ENCODE measurements at regions not wholly inside any gene's neighbourhood (a gene's known extent, or its start where the extent isn't known, plus 50 kb on each side); places are given as distances from the start of the nearest gene placed in this dataset.

GRCh38 chr15:37616215-37616614 is 318.2 kb upstream of the TMCO5A start:
- no peak for ATAC-seq
- POLR2A ChIA-PET = no interaction called here

GRCh38 chr15:37618353-37618752 is 316.1 kb upstream of the TMCO5A start:
- no peaks in the 10 kb centered on the region for H3K27me3 Mint-ChIP-seq (ENCODE audit: low read depth)
- no peaks in the 10 kb centered on the region for H3K4me1 Mint-ChIP-seq (ENCODE audit: low read depth)
- ATAC-seq = no peak
- H3K36me3 Mint-ChIP-seq (ENCODE audit: low read depth) = no peaks in the 10 kb centered on the region
- POLR2A ChIA-PET = no interaction called here
- DNase-seq = no peak
- H3K9me3 Mint-ChIP-seq (ENCODE audit: insufficient read depth) = peaks cover 8% of the 10 kb centered on the region
- H3K4me3 Mint-ChIP-seq = no peak overlapping the region
- CTCF ChIA-PET = no interaction called here
- H3K27ac Mint-ChIP-seq = no peak overlapping the region

More at GRCh38 chr15:37616215-37616614, 318.2 kb upstream of the TMCO5A start:
- H3K9me3 Mint-ChIP-seq (ENCODE audit: insufficient read depth) = peaks cover 8% of the 10 kb centered on the region
- no peaks in the 10 kb centered on the region for H3K27me3 Mint-ChIP-seq (ENCODE audit: low read depth)
- no peaks in the 10 kb centered on the region for H3K4me1 Mint-ChIP-seq (ENCODE audit: low read depth)
- CTCF ChIA-PET = no interaction called here
- no peak for DNase-seq
- no peaks in the 10 kb centered on the region for H3K36me3 Mint-ChIP-seq (ENCODE audit: low read depth)
- H3K4me3 Mint-ChIP-seq = no peak overlapping the region
- no peak overlapping the region for H3K27ac Mint-ChIP-seq

DNA sequence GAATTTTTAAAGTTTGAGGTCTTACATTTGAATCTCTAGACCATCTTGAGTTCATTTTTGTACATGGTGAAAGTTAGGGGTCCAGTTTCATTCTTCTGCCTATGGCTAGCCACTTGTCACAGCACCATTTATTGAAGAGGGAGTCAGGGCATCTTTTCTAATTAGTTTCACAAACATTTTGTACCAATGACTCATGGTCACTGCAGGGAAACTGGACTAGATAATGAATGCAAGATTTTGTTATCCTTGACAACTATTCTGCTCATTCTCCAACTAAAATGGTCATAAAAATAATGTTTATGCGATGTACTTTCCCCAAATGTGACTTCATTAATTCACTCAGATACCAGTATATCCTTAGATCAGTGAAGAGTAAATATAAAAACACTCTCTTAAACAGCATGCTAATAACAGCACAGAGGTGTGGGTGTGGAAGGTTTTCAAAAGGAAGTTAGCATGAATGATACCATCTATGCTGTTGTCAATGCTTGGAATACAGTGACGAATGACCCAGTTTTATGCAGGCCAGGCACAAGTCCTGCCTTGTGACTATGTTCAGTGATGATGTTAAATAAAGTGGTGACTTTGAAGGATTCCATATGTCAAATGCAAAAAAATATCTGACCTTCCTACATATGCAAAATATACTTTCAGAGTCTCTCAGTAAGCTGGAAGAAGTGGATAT is 314.9 kb upstream of the TMCO5A start:
- CTCF ChIA-PET = no interaction called here
- H3K4me3 Mint-ChIP-seq = no peak overlapping the region
- H3K9me3 Mint-ChIP-seq (ENCODE audit: insufficient read depth) = peaks cover 8% of the 10 kb centered on the region
- POLR2A ChIA-PET = no interaction called here
- H3K27ac Mint-ChIP-seq = no peak overlapping the region
- DNase-seq = no peak
- no peaks in the 10 kb centered on the region for H3K36me3 Mint-ChIP-seq (ENCODE audit: low read depth)
- no peaks in the 10 kb centered on the region for H3K4me1 Mint-ChIP-seq (ENCODE audit: low read depth)
- H3K27me3 Mint-ChIP-seq (ENCODE audit: low read depth) = no peaks in the 10 kb centered on the region
- no peak for ATAC-seq

- ATAC-seq (no peak), DNase-seq (no peak)
- Mint-ChIP-seq H3K36me3 (ENCODE audit: low read depth) (no peaks in the 10 kb centered on the region), H3K4me3 (no peak overlapping the region), H3K27me3 (ENCODE audit: low read depth) (no peaks in the 10 kb centered on the region), H3K4me1 (ENCODE audit: low read depth) (no peaks in the 10 kb centered on the region), H3K27ac (no peak overlapping the region), H3K9me3 (ENCODE audit: insufficient read depth) (no peaks in the 10 kb centered on the region)
- CTCF ChIA-PET = no interaction called here
- POLR2A ChIA-PET = no interaction called here
Measured at GRCh38 chr15:37625576-37625975, 308.9 kb upstream of the TMCO5A start.

GRCh38 chr15:37628507-37628906 is 305.9 kb upstream of the TMCO5A start:
- Mint-ChIP-seq H3K4me1 (ENCODE audit: low read depth) (no peaks in the 10 kb centered on the region), H3K36me3 (ENCODE audit: low read depth) (no peaks in the 10 kb centered on the region), H3K4me3 (no peak overlapping the region), H3K9me3 (ENCODE audit: insufficient read depth) (no peaks in the 10 kb centered on the region), H3K27ac (no peak overlapping the region), H3K27me3 (ENCODE audit: low read depth) (no peaks in the 10 kb centered on the region)
- DNase-seq = no peak
- no peak for ATAC-seq
- ChIA-PET POLR2A (no interaction called here), CTCF (no interaction called here)

DNA sequence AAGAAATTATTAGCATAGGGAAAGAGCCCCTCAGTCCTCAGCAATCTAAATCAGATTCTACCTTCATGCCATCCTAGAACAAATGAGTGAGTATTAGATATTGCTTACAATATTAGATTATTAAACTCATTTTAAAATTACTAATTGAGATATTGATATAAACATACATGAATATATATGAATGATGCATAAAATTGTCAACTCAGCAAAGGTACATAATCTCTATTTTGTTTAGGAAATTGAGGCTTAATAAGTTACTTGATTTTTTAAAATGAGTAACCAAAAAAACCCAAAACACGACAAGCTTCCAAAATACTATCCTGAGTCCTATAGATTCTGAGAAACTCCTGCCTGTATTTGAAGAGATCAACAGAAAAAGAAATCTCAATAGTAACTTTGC is 297.7 kb upstream of the TMCO5A start:
- Mint-ChIP-seq H3K27me3 (ENCODE audit: low read depth) (no peaks in the 10 kb centered on the region), H3K4me3 (no peak overlapping the region), H3K36me3 (ENCODE audit: low read depth) (no peaks in the 10 kb centered on the region), H3K27ac (no peak overlapping the region), H3K4me1 (ENCODE audit: low read depth) (no peaks in the 10 kb centered on the region), H3K9me3 (ENCODE audit: insufficient read depth) (no peaks in the 10 kb centered on the region)
- ATAC-seq = no peak
- CTCF ChIA-PET = no interaction called here
- DNase-seq = no peak
- POLR2A ChIA-PET = no interaction called here

GRCh38 chr15:37638116-37638515 is 296.3 kb upstream of the TMCO5A start:
- no peaks in the 10 kb centered on the region for H3K4me1 Mint-ChIP-seq (ENCODE audit: low read depth)
- CTCF ChIA-PET = no interaction called here
- DNase-seq (no peak), ATAC-seq (no peak)
- H3K4me3 Mint-ChIP-seq = no peak overlapping the region
- no peaks in the 10 kb centered on the region for H3K27me3 Mint-ChIP-seq (ENCODE audit: low read depth)
- no peak overlapping the region for H3K27ac Mint-ChIP-seq
- no peaks in the 10 kb centered on the region for H3K36me3 Mint-ChIP-seq (ENCODE audit: low read depth)
- H3K9me3 Mint-ChIP-seq (ENCODE audit: insufficient read depth) = no peaks in the 10 kb centered on the region
- POLR2A ChIA-PET = no interaction called here

DNA sequence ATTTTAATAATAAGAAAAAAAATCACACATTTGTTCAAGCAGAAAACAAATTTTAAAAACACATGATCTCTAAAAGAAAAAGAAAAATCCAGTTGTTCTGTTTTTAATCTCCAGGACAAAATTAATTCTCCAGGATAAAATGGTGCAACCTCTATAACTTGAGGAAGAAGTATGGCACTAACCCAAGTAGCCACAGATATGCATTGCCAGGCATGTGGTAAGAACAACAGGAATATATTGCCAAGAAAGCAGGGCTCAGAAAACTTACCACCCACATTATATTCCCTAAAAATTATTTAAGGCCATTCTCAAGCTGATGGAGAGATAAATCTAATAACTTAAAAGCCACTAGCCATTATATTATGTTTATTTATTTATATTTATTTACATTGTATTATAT is 295.7 kb upstream of the TMCO5A start:
- ATAC-seq (no peak), DNase-seq (no peak)
- H3K27ac Mint-ChIP-seq = no peak overlapping the region
- H3K4me1 Mint-ChIP-seq (ENCODE audit: low read depth) = no peaks in the 10 kb centered on the region
- CTCF ChIA-PET = no interaction called here
- no peaks in the 10 kb centered on the region for H3K9me3 Mint-ChIP-seq (ENCODE audit: insufficient read depth)
- POLR2A ChIA-PET = no interaction called here
- no peak overlapping the region for H3K4me3 Mint-ChIP-seq
- H3K36me3 Mint-ChIP-seq (ENCODE audit: low read depth) = no peaks in the 10 kb centered on the region
- H3K27me3 Mint-ChIP-seq (ENCODE audit: low read depth) = no peaks in the 10 kb centered on the region

- ATAC-seq (no peak), DNase-seq (no peak)
- H3K27me3 Mint-ChIP-seq (ENCODE audit: low read depth) = no peaks in the 10 kb centered on the region
- ChIA-PET CTCF (no interaction called here), POLR2A (no interaction called here)
- H3K4me3 Mint-ChIP-seq = no peak overlapping the region
- H3K4me1 Mint-ChIP-seq (ENCODE audit: low read depth) = no peaks in the 10 kb centered on the region
- H3K36me3 Mint-ChIP-seq (ENCODE audit: low read depth) = no peaks in the 10 kb centered on the region
- peaks cover 18% of the 10 kb centered on the region for H3K9me3 Mint-ChIP-seq (ENCODE audit: insufficient read depth)
- no peak overlapping the region for H3K27ac Mint-ChIP-seq
Measured at GRCh38 chr15:37652646-37653417, 281.6 kb upstream of the TMCO5A start.

GRCh38 chr15:37678124-37678523 is 256.3 kb upstream of the TMCO5A start:
- Mint-ChIP-seq H3K27me3 (ENCODE audit: low read depth) (no peaks in the 10 kb centered on the region), H3K4me3 (no peak overlapping the region), H3K9me3 (ENCODE audit: insufficient read depth) (no peaks in the 10 kb centered on the region), H3K4me1 (ENCODE audit: low read depth) (no peaks in the 10 kb centered on the region), H3K36me3 (ENCODE audit: low read depth) (no peaks in the 10 kb centered on the region), H3K27ac (no peak overlapping the region)
- ATAC-seq (no peak), DNase-seq (no peak)
- ChIA-PET POLR2A (no interaction called here), CTCF (no interaction called here)

GRCh38 chr15:37679627-37680026 is 254.8 kb upstream of the TMCO5A start:
- H3K27me3 Mint-ChIP-seq (ENCODE audit: low read depth) = no peaks in the 10 kb centered on the region
- H3K4me1 Mint-ChIP-seq (ENCODE audit: low read depth) = no peaks in the 10 kb centered on the region
- no peaks in the 10 kb centered on the region for H3K9me3 Mint-ChIP-seq (ENCODE audit: insufficient read depth)
- no peak overlapping the region for H3K27ac Mint-ChIP-seq
- no peak overlapping the region for H3K4me3 Mint-ChIP-seq
- no peaks in the 10 kb centered on the region for H3K36me3 Mint-ChIP-seq (ENCODE audit: low read depth)
- POLR2A ChIA-PET = no interaction called here
- DNase-seq = no peak
- ATAC-seq = no peak
- CTCF ChIA-PET = no interaction called here

- Mint-ChIP-seq H3K27ac (no peak overlapping the region), H3K36me3 (ENCODE audit: low read depth) (no peaks in the 10 kb centered on the region), H3K27me3 (ENCODE audit: low read depth) (no peaks in the 10 kb centered on the region), H3K9me3 (ENCODE audit: insufficient read depth) (no peaks in the 10 kb centered on the region), H3K4me1 (ENCODE audit: low read depth) (no peaks in the 10 kb centered on the region), H3K4me3 (no peak overlapping the region)
- ATAC-seq = no peak
- POLR2A ChIA-PET = no interaction called here
- no peak for DNase-seq
- CTCF ChIA-PET = no interaction called here
Measured at GRCh38 chr15:37682304-37682703, 252.1 kb upstream of the TMCO5A start.

DNA sequence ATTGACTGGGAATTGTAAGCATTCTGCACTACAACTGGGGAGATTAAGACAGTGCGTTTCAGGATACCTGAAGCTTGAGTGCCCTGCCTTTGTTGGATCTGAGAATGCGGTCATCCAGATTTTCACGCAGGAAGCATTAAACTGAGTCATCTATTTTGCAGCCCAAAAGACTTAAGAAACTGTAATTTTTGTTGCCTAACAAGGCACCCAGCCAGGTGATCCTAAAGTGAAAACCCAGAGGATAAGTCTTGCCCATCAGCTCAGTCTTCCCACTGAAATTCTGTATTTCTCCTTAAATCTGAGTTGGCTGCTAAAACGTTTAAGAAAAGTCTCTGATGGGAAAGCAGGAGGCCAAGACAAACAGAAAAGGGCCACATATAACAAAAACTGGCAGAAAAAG is 242.5 kb upstream of the TMCO5A start:
- no peak overlapping the region for H3K27ac Mint-ChIP-seq
- ATAC-seq (no peak), DNase-seq (no peak)
- no peaks in the 10 kb centered on the region for H3K27me3 Mint-ChIP-seq (ENCODE audit: low read depth)
- no peaks in the 10 kb centered on the region for H3K4me1 Mint-ChIP-seq (ENCODE audit: low read depth)
- no peak overlapping the region for H3K4me3 Mint-ChIP-seq
- no peaks in the 10 kb centered on the region for H3K9me3 Mint-ChIP-seq (ENCODE audit: insufficient read depth)
- no peaks in the 10 kb centered on the region for H3K36me3 Mint-ChIP-seq (ENCODE audit: low read depth)
- CTCF ChIA-PET = no interaction called here
- POLR2A ChIA-PET = no interaction called here
